Pancreas (tissue), 10 donors: ENCODE measurements at regions not wholly inside any gene's neighbourhood (a gene's known extent, or its start where the extent isn't known, plus 50 kb on each side); places are given as distances from the start of the nearest gene placed in this dataset.
"Not testable (repeated sequence)": the region's sequence is repeated elsewhere in the genome, so short reads cannot be mapped to it uniquely, and the experiment has no call there.

ENCODE experiments used
- ATAC-seq, 4 donors: fragments of 200-7000 bp; cut with Tn5 transposase; one replicate each; pipeline versions ENCODE4 v1.8.0 to v1.9.1; 2020; ENCODE audit warnings: mild to moderate bottlenecking in 4 of 4, moderate library complexity in 4 of 4
- DNase-seq, 6 donors: peaks; one replicate each; pipeline ENCODE4 v3.0.0-alpha.2; 2020
- FAIRE-seq: peaks from 2 replicates; lab custom pipeline; 2012; peaks lifted over from hg19 to GRCh38; lab: Jason Lieb, UNC
- H3K27ac ChIP-seq, 4 donors: fragments of 200-600 bp; sonication (generic); 1 replicate in 3 of 4; 2 replicates in 1 of 4; pipeline versions ENCODE4 v1.5.0 to v1.8.0; 2020
- H3K27me3 ChIP-seq, 4 donors: fragments of 200-600 bp; one replicate each; pipeline ENCODE4 v1.8.0; 2021
- H3K36me3 ChIP-seq, 3 donors: fragments of 200-600 bp; sonication (generic) in 1 of 3; one replicate each; pipeline versions ENCODE4 v1.5.0 to v1.8.0; 2020 to 2021
- H3K4me1 ChIP-seq, 3 donors: fragments of 200-600 bp; one replicate each; pipeline ENCODE4 v1.8.0; 2021
- H3K4me3 ChIP-seq, 4 donors: fragments of 200-600 bp; sonication (generic) in 2 of 4; one replicate each; pipeline versions ENCODE4 v1.5.0 to v1.8.0; 2020 to 2021
- H3K9me3 ChIP-seq, 4 donors: fragments of 200-600 bp; one replicate each; pipeline ENCODE4 v1.8.0; 2021
- CTCF ChIP-seq, 4 donors: fragments of 200-600 bp; sonication (generic) in 3 of 4; IDR thresholded peaks; one replicate each; pipeline versions ENCODE4 v1.5.0 to v1.8.0; 2021; ENCODE audit warnings: antibody characterized with exemption in 4 of 4
- WGBS, 2 donors: extraction: QIAGEN DNeasy Blood & Tissue Kit; methylation state at CpG; one replicate each; pipeline ENCODE4 v1.1.7; 2013; 5-methylcytosine and 5-hydroxymethylcytosine counted together
- intact Hi-C, 3 donors: fragments of 100-400 bp; cut with DNase I; formaldehyde crosslinking; loops; one replicate each; pipeline versions ENCODE4 v1.11.1 to v1.14.2; 2022
- donor health status: healthy with polysubstance abuse.
- donor health status: DM: no; HTN: no; CAD: no; lungs with moderate emphysema.
- donor health status: DM: no; HTN: no; CAD: no.
- donor health status: control.
- donor health status: control.
- donor health status: Bipolar disorder and iron deficiency.
- donor health status: DM: yes; HTN: yes; CAD: no.
- donor health status: DM: no; HTN: no; CAD: no.
- donor health status: DM: no; HTN: no; CAD: no.
- donor health status: DM: yes; HTN: yes; CAD: no.

GRCh38 chr7:65609131-65609530 is 235.5 kb downstream of the ZNF92 start:
- H3K4me1 ChIP-seq = no peaks in the 10 kb centered on the region
- no peaks in the 10 kb centered on the region for H3K36me3 ChIP-seq
- DNase-seq = no peak
- 61 to 75% methylated on average over 3 of the region's 3 CpGs for WGBS, 2 donors
- H3K9me3 ChIP-seq = no peaks in the 10 kb centered on the region
- ATAC-seq = no peak
- peaks cover 0 to 9% (median 4%) of the 10 kb centered on the region in 4 donors for H3K27me3 ChIP-seq
- intact Hi-C loops = no loop called here
- no peak for TF ChIP-seq CTCF (IDR thresholded peaks at IDR 0.05)
- H3K27ac ChIP-seq = no peak overlapping the region
- FAIRE-seq = no peak
- H3K4me3 ChIP-seq = no peak overlapping the region

- intact Hi-C loops, H3K27ac ChIP-seq, DNase-seq, H3K4me3 ChIP-seq, ATAC-seq, H3K9me3 ChIP-seq, H3K4me1 ChIP-seq, FAIRE-seq, H3K36me3 ChIP-seq, H3K27me3 ChIP-seq: not testable (repeated sequence)
- 24 to 30% methylated on average over 6 of the region's 6 CpGs for WGBS, 2 donors
Measured at GRCh38 chr7:65613644-65614289, 240.1 kb downstream of the ZNF92 start.

- H3K4me1 ChIP-seq, H3K9me3 ChIP-seq, H3K27ac ChIP-seq, ATAC-seq, H3K4me3 ChIP-seq, DNase-seq, intact Hi-C loops, FAIRE-seq, H3K27me3 ChIP-seq, H3K36me3 ChIP-seq: not testable (repeated sequence)
- 58 to 67% methylated on average over 3 of the region's 3 CpGs for WGBS, 2 donors
Measured at GRCh38 chr7:65616111-65616510, 242.5 kb downstream of the ZNF92 start.

- H3K4me1 ChIP-seq, H3K4me3 ChIP-seq, H3K9me3 ChIP-seq, DNase-seq, FAIRE-seq, H3K27ac ChIP-seq, H3K27me3 ChIP-seq, H3K36me3 ChIP-seq, ATAC-seq, intact Hi-C loops: not testable (repeated sequence)
- WGBS, 2 donors = 47 to 63% methylated on average over 5 of the region's 5 CpGs
Measured at GRCh38 chr7:65620216-65620615, 246.6 kb downstream of the ZNF92 start.

GRCh38 chr7:65621580-65622201 is 248.0 kb downstream of the ZNF92 start:
- peak in 3 of 4 donors; percentile 53 to 56 (median 55) for TF ChIP-seq CTCF (IDR thresholded peaks at IDR 0.05)
- 9 to 16% methylated on average over 4 to 6 of the region's 6 CpGs for WGBS, 2 donors
- H3K9me3 ChIP-seq, H3K27ac ChIP-seq, H3K4me1 ChIP-seq, intact Hi-C loops, H3K4me3 ChIP-seq, H3K36me3 ChIP-seq, H3K27me3 ChIP-seq: not testable (repeated sequence)
- FAIRE-seq (peak; percentile 63), ATAC-seq (peak in 3 of 4 donors; percentile 61 to 69 (median 63)), DNase-seq (peak in 4 of 6 donors; percentile 4 to 72 (median 32))

- H3K9me3 ChIP-seq, H3K27me3 ChIP-seq, H3K36me3 ChIP-seq, ATAC-seq, H3K4me1 ChIP-seq, DNase-seq, intact Hi-C loops, FAIRE-seq, H3K4me3 ChIP-seq, H3K27ac ChIP-seq: not testable (repeated sequence)
- WGBS, 2 donors = no CpG with 5 or more reads among the region's 1 CpG
Measured at GRCh38 chr7:65631236-65631635, 241.6 kb upstream of the VKORC1L1 start.

- FAIRE-seq, H3K4me3 ChIP-seq, H3K4me1 ChIP-seq, H3K27ac ChIP-seq, H3K9me3 ChIP-seq, intact Hi-C loops, H3K36me3 ChIP-seq, DNase-seq, ATAC-seq, H3K27me3 ChIP-seq: not testable (repeated sequence)
- WGBS, 2 donors = no CpG with 5 or more reads among the region's 10 CpGs
Measured at GRCh38 chr7:65633587-65634404, 239.1 kb upstream of the VKORC1L1 start.

GRCh38 chr7:65638918-65639317 is 234.0 kb upstream of the VKORC1L1 start:
- intact Hi-C loops = not testable (repeated sequence)

GRCh38 chr7:65639717-65640116 is 233.2 kb upstream of the VKORC1L1 start:
- intact Hi-C loops, H3K27me3 ChIP-seq, H3K9me3 ChIP-seq, H3K4me3 ChIP-seq, DNase-seq, FAIRE-seq, H3K4me1 ChIP-seq, H3K27ac ChIP-seq, H3K36me3 ChIP-seq, ATAC-seq: not testable (repeated sequence)
- no CpG with 5 or more reads among the region's 3 CpGs for WGBS, 2 donors

More at GRCh38 chr7:65638918-65639317, 234.0 kb upstream of the VKORC1L1 start:
- H3K27me3 ChIP-seq, H3K36me3 ChIP-seq, H3K9me3 ChIP-seq, H3K4me1 ChIP-seq, ATAC-seq, H3K4me3 ChIP-seq, DNase-seq, FAIRE-seq, H3K27ac ChIP-seq: not testable (repeated sequence)
- no CpG with 5 or more reads among the region's 1 CpG for WGBS, 2 donors

- DNase-seq, FAIRE-seq, H3K9me3 ChIP-seq, H3K4me1 ChIP-seq, H3K36me3 ChIP-seq, intact Hi-C loops, H3K27ac ChIP-seq, H3K4me3 ChIP-seq, ATAC-seq, H3K27me3 ChIP-seq: not testable (repeated sequence)
- no CpG with 5 or more reads among the region's 5 CpGs for WGBS, 2 donors
Measured at GRCh38 chr7:65643498-65643897, 229.4 kb upstream of the VKORC1L1 start.
